K562 (cell line): ENCODE measurements at regions not wholly inside any gene's neighbourhood (a gene's known extent, or its start where the extent isn't known, plus 50 kb on each side); places are given as distances from the start of the nearest gene placed in this dataset.

ENCODE experiments used
- ATAC-seq: fragments of 200-7000 bp; cut with Tn5 transposase; 3 replicates; pipeline ENCODE4 v1.9.1; 2020; ENCODE audit warnings: moderate library complexity
- BruUV-seq: library from RNA; stranded (reverse); fragments of 400-500 nt; replicated peaks from 2 replicates; lab custom pipeline; 2021; lab: Mats Ljungman, UMichigan
- CTCF ChIA-PET: fragments of 300-600 bp; formaldehyde crosslinking; extraction: SDS; loops from one replicate; lab custom pipeline; 2021; ENCODE audit warnings: low intra/inter-chr PET ratio; lab: Yijun Ruan, JAX
- POLR2A ChIA-PET: fragments of 300-600, 350-650 bp; sonication (Branson Sonifier 250); formaldehyde crosslinking; extraction: SDS; loops from one replicate; lab custom pipeline; 2021; ENCODE audit warnings: antibody characterized with exemption, inconsistent platforms; lab: Yijun Ruan, JAX
- DNase-seq, 4 experiments: peaks; one replicate each; pipeline versions ENCODE4 v3.0.0 to v3.0.0-alpha.2; 2011 to 2018; ENCODE audit warnings: low spot score in 3 of 4, mixed read lengths in 3 of 4; ENCODE audit errors: extremely low read depth in 1 of 4
- FAIRE-seq: peaks from 2 replicates; lab custom pipeline; 2011; peaks lifted over from hg19 to GRCh38; lab: Jason Lieb, UNC
- H2AFZ ChIP-seq: 2 replicates; pipeline ENCODE4 v1.6.0; 2011; ENCODE audit warnings: low read depth, low read length, control low read depth, inconsistent platforms
- H3K27ac ChIP-seq: fragments of 200-600 bp; 3 replicates; pipeline ENCODE4 v1.8.0; 2011; ENCODE audit warnings: low read depth, mild to moderate bottlenecking, control low read depth, inconsistent platforms, low read length, moderate library complexity, mixed read lengths; ENCODE audit errors: extremely low read depth
- H3K27me3 ChIP-seq, 2 experiments: fragments of 300-600 bp in 1 of 2; 2 replicates in 1 of 2; 3 replicates in 1 of 2; pipeline versions ENCODE4 v1.6.0 to v1.8.0; 2011; ENCODE audit warnings: inconsistent platforms in 2 of 2, low read length in 2 of 2, mild to moderate bottlenecking in 1 of 2, mixed read lengths in 1 of 2, moderate library complexity in 1 of 2; ENCODE audit not compliant: control insufficient read depth in 2 of 2, insufficient read depth in 2 of 2
- H3K36me3 ChIP-seq: fragments of 300-600 bp; 3 replicates; pipeline ENCODE4 v1.8.0; 2011; ENCODE audit warnings: mild to moderate bottlenecking, low read length, inconsistent platforms; ENCODE audit not compliant: control insufficient read depth, insufficient read depth
- H3K4me1 ChIP-seq, 2 experiments: fragments of 200-600 bp in 1 of 2; replicated peaks in 1 of 2; 2 replicates in 1 of 2; 3 replicates in 1 of 2; pipeline versions ENCODE4 v1.5.1 to v1.8.0; 2011; ENCODE audit warnings: inconsistent platforms in 2 of 2, low read length in 2 of 2, mild to moderate bottlenecking in 1 of 2, mixed read lengths in 1 of 2, moderate library complexity in 1 of 2; ENCODE audit not compliant: control insufficient read depth in 2 of 2, insufficient read depth in 2 of 2
- H3K4me2 ChIP-seq: 2 replicates; pipeline ENCODE4 v1.6.1; 2011; ENCODE audit warnings: low read length, control low read depth, inconsistent platforms, mixed read lengths; ENCODE audit not compliant: insufficient read depth
- H3K4me3 ChIP-seq: fragments of 200-600 bp; sonication (generic), shearing (Covaris generic); 2 replicates; pipeline ENCODE4 v1.5.1; 2016; ENCODE audit warnings: control low read depth, inconsistent platforms
- H3K79me2 ChIP-seq: fragments of 200-600 bp; 3 replicates; pipeline ENCODE4 v1.8.0; 2011; ENCODE audit warnings: low read length, inconsistent platforms; ENCODE audit not compliant: control insufficient read depth, insufficient read depth
- H3K9ac ChIP-seq, 2 experiments: 2 replicates each; pipeline versions ENCODE4 v1.6.0 to v1.6.1; 2011; ENCODE audit warnings: low read depth in 2 of 2, low read length in 2 of 2, control low read depth in 1 of 2, inconsistent platforms in 1 of 2, mild to moderate bottlenecking in 1 of 2, mixed read lengths in 1 of 2; ENCODE audit not compliant: insufficient read depth in 1 of 2
- H3K9me1 ChIP-seq: one replicate; pipeline ENCODE4 v1.6.0; 2011; ENCODE audit warnings: inconsistent platforms, mild to moderate bottlenecking, low read length, moderate library complexity; ENCODE audit not compliant: control insufficient read depth, insufficient read depth
- H3K9me3 ChIP-seq: replicated peaks from 2 replicates; pipeline ENCODE4 v1.5.1; 2011; ENCODE audit warnings: low read depth, low read length, inconsistent platforms; ENCODE audit not compliant: control insufficient read depth, insufficient read depth
- H4K20me1 ChIP-seq: replicated peaks from 2 replicates; pipeline ENCODE4 v1.6.1; 2011; ENCODE audit warnings: low read length, inconsistent platforms, mixed read lengths; ENCODE audit not compliant: control insufficient read depth, insufficient read depth
- BACH1 ChIP-seq: fragments of 200-800 bp; sonication (Bioruptor generic); IDR thresholded peaks from 2 replicates; pipeline ENCODE4 v1.6.1; 2016; ENCODE audit warnings: missing genetic modification characterization, missing compliant biosample characterization
- C11orf30 ChIP-seq: fragments of 450-650 bp; IDR thresholded peaks from 2 replicates; pipeline ENCODE4 v1.6.1; 2016; ENCODE audit warnings: low read depth, mild to moderate bottlenecking
- CBFA2T2 ChIP-seq: fragments of 450-650 bp; conservative IDR thresholded peaks from 2 replicates; pipeline ENCODE4 v1.6.1; 2017; ENCODE audit warnings: mild to moderate bottlenecking
- ETS2 ChIP-seq: IDR thresholded peaks from 2 replicates; pipeline ENCODE4 v1.6.1; 2016; ENCODE audit warnings: borderline replicate concordance, missing genetic modification characterization, mild to moderate bottlenecking, moderate library complexity, missing compliant biosample characterization; ENCODE audit not compliant: poor library complexity, severe bottlenecking
- FOXJ3 ChIP-seq: sonication (generic); formaldehyde crosslinking; IDR thresholded peaks from 2 replicates; pipeline ENCODE4 v1.4.0; 2020; ENCODE audit warnings: mild to moderate bottlenecking, missing genetic modification reagents
- GABPA ChIP-seq: fragments of 200-800 bp; sonication (Bioruptor generic); conservative IDR thresholded peaks from 2 replicates; pipeline ENCODE4 v1.6.1; 2016; ENCODE audit warnings: low read depth, missing genetic modification characterization, missing compliant biosample characterization
- HMG20A ChIP-seq: fragments of 450-650 bp; formaldehyde crosslinking; conservative IDR thresholded peaks from 2 replicates; pipeline ENCODE4 v1.4.0; 2020; ENCODE audit warnings: mild to moderate bottlenecking, mixed read lengths
- MAFF ChIP-seq: IDR thresholded peaks from 2 replicates; pipeline ENCODE4 v1.6.1; 2012; ENCODE audit warnings: low read length, improper control_type of control experiment
- MAFG ChIP-seq: fragments of 450-650 bp; conservative IDR thresholded peaks from 2 replicates; pipeline ENCODE4 v1.6.1; 2016; ENCODE audit warnings: missing genetic modification characterization, missing compliant biosample characterization
- PURB ChIP-seq: sonication (generic); formaldehyde crosslinking; IDR thresholded peaks from 2 replicates; pipeline ENCODE4 v1.9.0; 2021; ENCODE audit warnings: low read depth, mild to moderate bottlenecking, missing genetic modification reagents
- SMARCA4 ChIP-seq: fragments of 450-650 bp; IDR thresholded peaks from 2 replicates; pipeline ENCODE4 v1.6.1; 2016
- SMARCA5 ChIP-seq: fragments of 450-650 bp; IDR thresholded peaks from 2 replicates; pipeline ENCODE4 v1.6.1; 2016
- TAF9B ChIP-seq: fragments of 450-650 bp; IDR thresholded peaks from 2 replicates; pipeline ENCODE4 v1.6.1; 2018; ENCODE audit warnings: mild to moderate bottlenecking; ENCODE audit not compliant: partially characterized antibody
- TBL1XR1 ChIP-seq, 2 experiments: IDR thresholded peaks; 2 replicates each; pipeline ENCODE4 v1.6.1; 2012; ENCODE audit warnings: improper control_type of control experiment in 2 of 2, low read length in 2 of 2, mild to moderate bottlenecking in 1 of 2
- TRIM24 ChIP-seq, 2 experiments: fragments of 450-650 bp; IDR thresholded peaks; 2 replicates each; pipeline ENCODE4 v1.6.1; 2016
- ZC3H8 ChIP-seq: fragments of 450-650 bp; IDR thresholded peaks from 2 replicates; pipeline ENCODE4 v1.6.1; 2017
- ZFPM2 ChIP-seq: fragments of 250-450 bp; sonication (Bioruptor Pico); IDR thresholded peaks from 2 replicates; pipeline ENCODE4 v1.5.1; 2022; ENCODE audit warnings: mild to moderate bottlenecking
- ZNF274 ChIP-seq: IDR thresholded peaks from 2 replicates; pipeline ENCODE4 v1.6.1; 2011; ENCODE audit warnings: low read depth, mild to moderate bottlenecking, low read length, moderate library complexity, borderline replicate concordance
- ZNF316 ChIP-seq: fragments of 450-650 bp; IDR thresholded peaks from 2 replicates; pipeline ENCODE4 v1.6.1; 2016
- ZNF449 ChIP-seq: fragments of 250-450 bp; sonication (Bioruptor Pico); IDR thresholded peaks from 2 replicates; pipeline ENCODE4 v1.8.0; 2022; ENCODE audit warnings: moderate library complexity, mild to moderate bottlenecking, inconsistent platforms
- ZNF592 ChIP-seq: fragments of 450-650 bp; IDR thresholded peaks from 2 replicates; pipeline ENCODE4 v1.6.1; 2017; ENCODE audit warnings: antibody characterized with exemption, mild to moderate bottlenecking
- WGBS: fragments of 100-300 bp; shearing (Covaris generic); methylation state at CpG from one replicate; pipeline ENCODE4 v1.1.6; 2016; ENCODE audit warnings: low coverage, mixed read lengths; ENCODE audit not compliant: insufficient coverage; ENCODE audit errors: missing lambda C conversion rate; 5-methylcytosine and 5-hydroxymethylcytosine counted together
- in situ Hi-C: fragments of 300-500 bp; cut with MboI; formaldehyde crosslinking; loops from 4 replicates; pipeline ENCODE4 v1.15.0; 2018; ENCODE audit warnings: inconsistent platforms, mixed read lengths
- intact Hi-C: fragments of 100-400 bp; cut with micrococcal nuclease; formaldehyde crosslinking; loops from 2 replicates; pipeline ENCODE4 v1.14.2; 2022
- TF ChIP-seq, protein P1 (sequence below): fragments of 250-450 bp; sonication (Bioruptor Pico); IDR thresholded peaks from 2 replicates; pipeline ENCODE4 v1.8.0; 2021; ENCODE audit warnings: moderate library complexity, mild to moderate bottlenecking, inconsistent platforms

GRCh38 chr17:54771409-54771915 is 129.2 kb upstream of the TOM1L1 start:
- ChIA-PET POLR2A (no interaction called here), CTCF (no interaction called here)
- ATAC-seq (no peak), FAIRE-seq (no peak), DNase-seq (peak in 1 of 4 experiments; percentile 5)
- no peak overlapping the region for H3K27ac ChIP-seq
- no peaks in the 10 kb centered on the region; a peak in 1 of 5 replicates for H3K4me1 ChIP-seq
- no peaks in the 10 kb centered on the region for H3K9me1 ChIP-seq
- H3K36me3 ChIP-seq: no peaks in the 10 kb centered on the region
- H3K4me2 ChIP-seq: no peak overlapping the region
- no peaks in the 10 kb centered on the region for H3K9me3 ChIP-seq
- H4K20me1 ChIP-seq: no peaks in the 10 kb centered on the region
- intact Hi-C loops: no loop called here
- no peaks in the 10 kb centered on the region for H3K27me3 ChIP-seq
- H2AFZ ChIP-seq: peak overlapping the region; percentile 60
- WGBS: 0% methylated on average over 1 of the region's 1 CpG
- BruUV-seq: no TSS peak
- no peaks in the 10 kb centered on the region for H3K79me2 ChIP-seq
- in situ Hi-C loops: no loop called here
- no peak overlapping the region for H3K4me3 ChIP-seq
- H3K9ac ChIP-seq: no peak overlapping the region
- TF ChIP-seq TAF9B: no peak
- no peak for TF ChIP-seq ZFPM2 (CRISPR knock-in tag)
- peak; percentile 64 for TF ChIP-seq BACH1 (tag)
- TF ChIP-seq ZNF592: no peak
- no peak for TF ChIP-seq TRIM24 (IDR thresholded peaks at IDR 0.05)
- TF ChIP-seq FOXJ3: no peak
- peak; percentile 64 for TF ChIP-seq ZNF316
- no peak for TF ChIP-seq ZC3H8
- TF ChIP-seq ZNF449 (CRISPR knock-in tag): no peak
- no peak for TF ChIP-seq SMARCA5
- TF ChIP-seq CBFA2T2: no peak
- TF ChIP-seq ZNF274: no peak
- TF ChIP-seq GABPA (tag): no peak
- no peak for TF ChIP-seq TBL1XR1 (IDR thresholded peaks at IDR 0.05; ENCODE audit: low read length in 2 of 2)
- TF ChIP-seq C11orf30: peak; percentile 70; the same call in 1 of the 2 replicates
- TF ChIP-seq, protein P1, sequence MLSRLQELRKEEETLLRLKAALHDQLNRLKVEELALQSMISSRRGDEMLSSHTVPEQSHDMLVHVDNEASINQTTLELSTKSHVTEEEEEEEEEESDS (CRISPR knock-in tag): no peak
- peak; percentile 94 for TF ChIP-seq MAFG (tag)
- TF ChIP-seq MAFF: peak; percentile 63
- TF ChIP-seq ETS2: no peak
- TF ChIP-seq PURB (CRISPR knock-in tag): no peak
- TF ChIP-seq SMARCA4: no peak
- no peak for TF ChIP-seq HMG20A (CRISPR knock-in tag)
